ENCODE measurements at regions not wholly inside any gene's neighbourhood (a gene's known extent, or its start where the extent isn't known, plus 50 kb on each side); places are given as distances from the start of the nearest gene placed in this dataset.

DNA sequence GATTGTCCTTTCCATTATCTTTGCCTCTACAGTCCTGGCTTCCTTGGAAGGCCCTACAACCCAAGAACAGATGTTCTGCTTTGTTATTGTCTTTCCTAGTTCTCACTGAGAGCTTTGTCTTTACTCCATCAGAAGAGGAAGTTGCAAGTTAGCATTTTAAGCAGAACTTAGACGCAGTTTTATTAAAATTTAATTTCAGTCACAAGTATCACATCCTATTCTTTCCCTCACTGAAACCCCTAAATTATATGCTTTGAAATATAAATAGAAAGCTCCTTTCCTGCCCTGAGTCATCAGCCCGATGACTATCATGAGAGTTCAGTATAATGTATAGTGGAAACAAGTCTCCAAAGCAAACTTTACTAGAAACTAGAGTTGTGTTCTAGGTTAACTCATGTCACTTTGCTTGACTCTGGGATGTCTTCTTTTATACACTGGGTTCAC is 291.2 kb upstream of the RBMS3 start:
- no peak for DNase-seq (ENCODE audit: low read depth, low spot score)
- no peak overlapping the region for H3K27ac ChIP-seq (ENCODE audit: low read depth, low read length)
- ATAC-seq = no peak
- H4K20me1 ChIP-seq (ENCODE audit: insufficient read depth) = no peaks in the 10 kb centered on the region
- H3K9ac ChIP-seq (ENCODE audit: low read length) = no peak overlapping the region
- H3K4me1 ChIP-seq (ENCODE audit: control insufficient read depth in 1 of 2, insufficient read depth in 2 of 2, low read length in 2 of 2) = no peaks in the 10 kb centered on the region
- TF ChIP-seq SRF (IDR thresholded peaks at IDR 0.05; ENCODE audit: low read depth) (no peak), EZH2phosphoT487 (IDR thresholded peaks at IDR 0.05; ENCODE audit: borderline replicate concordance) (no peak), ZNF274 (IDR thresholded peaks at IDR 0.05; ENCODE audit: low read depth, low read length) (no peak), JUND (IDR thresholded peaks at IDR 0.05) (no peak), SP1 (IDR thresholded peaks at IDR 0.05; ENCODE audit: low read depth) (no peak), EZH2 (IDR thresholded peaks at IDR 0.05) (no peak), POLR2AphosphoS5 (IDR thresholded peaks at IDR 0.05; ENCODE audit: low read depth, low read length) (no peak), TCF7L2 (IDR thresholded peaks at IDR 0.05; ENCODE audit: borderline replicate concordance, extremely low read depth, insufficient read depth, insufficient read length) (no peak), RAD21 (IDR thresholded peaks at IDR 0.05; ENCODE audit: low read depth) (no peak), ZFX (IDR thresholded peaks at IDR 0.05) (no peak), EGR1 (IDR thresholded peaks at IDR 0.05; ENCODE audit: low read depth) (no peak), CEBPB (IDR thresholded peaks at IDR 0.05; ENCODE audit: low read depth) (no peak), CBX3 (IDR thresholded peaks at IDR 0.05; ENCODE audit: low read depth) (no peak), POLR2A (IDR thresholded peaks at IDR 0.05; ENCODE audit: borderline replicate concordance, extremely low read depth, insufficient read depth, insufficient read length) (no peak)
- TF ChIP-seq, protein P1, sequence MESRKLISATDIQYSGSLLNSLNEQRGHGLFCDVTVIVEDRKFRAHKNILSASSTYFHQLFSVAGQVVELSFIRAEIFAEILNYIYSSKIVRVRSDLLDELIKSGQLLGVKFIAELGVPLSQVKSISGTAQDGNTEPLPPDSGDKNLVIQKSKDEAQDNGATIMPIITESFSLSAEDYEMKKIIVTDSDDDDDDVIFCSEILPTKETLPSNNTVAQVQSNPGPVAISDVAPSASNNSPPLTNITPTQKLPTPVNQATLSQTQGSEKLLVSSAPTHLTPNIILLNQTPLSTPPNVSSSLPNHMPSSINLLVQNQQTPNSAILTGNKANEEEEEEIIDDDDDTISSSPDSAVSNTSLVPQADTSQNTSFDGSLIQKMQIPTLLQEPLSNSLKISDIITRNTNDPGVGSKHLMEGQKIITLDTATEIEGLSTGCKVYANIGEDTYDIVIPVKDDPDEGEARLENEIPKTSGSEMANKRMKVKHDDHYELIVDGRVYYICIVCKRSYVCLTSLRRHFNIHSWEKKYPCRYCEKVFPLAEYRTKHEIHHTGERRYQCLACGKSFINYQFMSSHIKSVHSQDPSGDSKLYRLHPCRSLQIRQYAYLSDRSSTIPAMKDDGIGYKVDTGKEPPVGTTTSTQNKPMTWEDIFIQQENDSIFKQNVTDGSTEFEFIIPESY (IDR thresholded peaks at IDR 0.05; ENCODE audit: extremely low read depth, insufficient replicate concordance, low read length) = no peak
- TF ChIP-seq, protein P2, sequence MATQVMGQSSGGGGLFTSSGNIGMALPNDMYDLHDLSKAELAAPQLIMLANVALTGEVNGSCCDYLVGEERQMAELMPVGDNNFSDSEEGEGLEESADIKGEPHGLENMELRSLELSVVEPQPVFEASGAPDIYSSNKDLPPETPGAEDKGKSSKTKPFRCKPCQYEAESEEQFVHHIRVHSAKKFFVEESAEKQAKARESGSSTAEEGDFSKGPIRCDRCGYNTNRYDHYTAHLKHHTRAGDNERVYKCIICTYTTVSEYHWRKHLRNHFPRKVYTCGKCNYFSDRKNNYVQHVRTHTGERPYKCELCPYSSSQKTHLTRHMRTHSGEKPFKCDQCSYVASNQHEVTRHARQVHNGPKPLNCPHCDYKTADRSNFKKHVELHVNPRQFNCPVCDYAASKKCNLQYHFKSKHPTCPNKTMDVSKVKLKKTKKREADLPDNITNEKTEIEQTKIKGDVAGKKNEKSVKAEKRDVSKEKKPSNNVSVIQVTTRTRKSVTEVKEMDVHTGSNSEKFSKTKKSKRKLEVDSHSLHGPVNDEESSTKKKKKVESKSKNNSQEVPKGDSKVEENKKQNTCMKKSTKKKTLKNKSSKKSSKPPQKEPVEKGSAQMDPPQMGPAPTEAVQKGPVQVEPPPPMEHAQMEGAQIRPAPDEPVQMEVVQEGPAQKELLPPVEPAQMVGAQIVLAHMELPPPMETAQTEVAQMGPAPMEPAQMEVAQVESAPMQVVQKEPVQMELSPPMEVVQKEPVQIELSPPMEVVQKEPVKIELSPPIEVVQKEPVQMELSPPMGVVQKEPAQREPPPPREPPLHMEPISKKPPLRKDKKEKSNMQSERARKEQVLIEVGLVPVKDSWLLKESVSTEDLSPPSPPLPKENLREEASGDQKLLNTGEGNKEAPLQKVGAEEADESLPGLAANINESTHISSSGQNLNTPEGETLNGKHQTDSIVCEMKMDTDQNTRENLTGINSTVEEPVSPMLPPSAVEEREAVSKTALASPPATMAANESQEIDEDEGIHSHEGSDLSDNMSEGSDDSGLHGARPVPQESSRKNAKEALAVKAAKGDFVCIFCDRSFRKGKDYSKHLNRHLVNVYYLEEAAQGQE (IDR thresholded peaks at IDR 0.05; ENCODE audit: low read depth) = no peak
- TF ChIP-seq, protein P3, sequence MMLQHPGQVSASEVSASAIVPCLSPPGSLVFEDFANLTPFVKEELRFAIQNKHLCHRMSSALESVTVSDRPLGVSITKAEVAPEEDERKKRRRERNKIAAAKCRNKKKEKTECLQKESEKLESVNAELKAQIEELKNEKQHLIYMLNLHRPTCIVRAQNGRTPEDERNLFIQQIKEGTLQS (IDR thresholded peaks at IDR 0.05) = no peak
- TF ChIP-seq, protein P4, sequence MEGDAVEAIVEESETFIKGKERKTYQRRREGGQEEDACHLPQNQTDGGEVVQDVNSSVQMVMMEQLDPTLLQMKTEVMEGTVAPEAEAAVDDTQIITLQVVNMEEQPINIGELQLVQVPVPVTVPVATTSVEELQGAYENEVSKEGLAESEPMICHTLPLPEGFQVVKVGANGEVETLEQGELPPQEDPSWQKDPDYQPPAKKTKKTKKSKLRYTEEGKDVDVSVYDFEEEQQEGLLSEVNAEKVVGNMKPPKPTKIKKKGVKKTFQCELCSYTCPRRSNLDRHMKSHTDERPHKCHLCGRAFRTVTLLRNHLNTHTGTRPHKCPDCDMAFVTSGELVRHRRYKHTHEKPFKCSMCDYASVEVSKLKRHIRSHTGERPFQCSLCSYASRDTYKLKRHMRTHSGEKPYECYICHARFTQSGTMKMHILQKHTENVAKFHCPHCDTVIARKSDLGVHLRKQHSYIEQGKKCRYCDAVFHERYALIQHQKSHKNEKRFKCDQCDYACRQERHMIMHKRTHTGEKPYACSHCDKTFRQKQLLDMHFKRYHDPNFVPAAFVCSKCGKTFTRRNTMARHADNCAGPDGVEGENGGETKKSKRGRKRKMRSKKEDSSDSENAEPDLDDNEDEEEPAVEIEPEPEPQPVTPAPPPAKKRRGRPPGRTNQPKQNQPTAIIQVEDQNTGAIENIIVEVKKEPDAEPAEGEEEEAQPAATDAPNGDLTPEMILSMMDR (IDR thresholded peaks at IDR 0.05 in 2 of 3, conservative IDR thresholded peaks at IDR 0.05 in 1 of 3; ENCODE audit: borderline replicate concordance in 1 of 3, insufficient read depth in 1 of 3, low read depth in 2 of 3, low read length in 2 of 3) = no peak
- TF ChIP-seq, protein P5, sequence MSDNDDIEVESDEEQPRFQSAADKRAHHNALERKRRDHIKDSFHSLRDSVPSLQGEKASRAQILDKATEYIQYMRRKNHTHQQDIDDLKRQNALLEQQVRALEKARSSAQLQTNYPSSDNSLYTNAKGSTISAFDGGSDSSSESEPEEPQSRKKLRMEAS (IDR thresholded peaks at IDR 0.05) = no peak
- no peaks in the 10 kb centered on the region for H3K9me3 ChIP-seq (ENCODE audit: control insufficient read depth in 1 of 2, insufficient read depth in 1 of 2, low read depth in 1 of 2, low read length in 2 of 2)
- intact Hi-C loops (cut with micrococcal nuclease) = no loop called here
- BruUV-seq (replicated peaks) = no TSS peak
- H3K4me3 ChIP-seq (replicated peaks in 1 of 2; ENCODE audit: low read depth in 1 of 2, low read length in 2 of 2) = no peak overlapping the region
- no peaks in the 10 kb centered on the region for H3K27me3 ChIP-seq (ENCODE audit: insufficient read depth, low read length)
- H3K9me2 ChIP-seq (ENCODE audit: insufficient read depth) = 0 out of 2 replicates have a peak, but pooled peaks cover under 1% of the 10 kb centered on the region
- no peak overlapping the region for H3K4me2 ChIP-seq (ENCODE audit: low read length)
- CTCF ChIA-PET = no interaction called here
- no peaks in the 10 kb centered on the region for H3K79me2 ChIP-seq (ENCODE audit: insufficient read depth, low read length)
- POLR2A ChIA-PET = no interaction called here
- RAD21 ChIA-PET (ENCODE audit: low non-redundant PET in 1 of 2, low total read pairs in 2 of 2, uncharacterized antibody in 2 of 2, unreplicated experiment in 2 of 2) = no interaction called here
- no peak overlapping the region for H2AFZ ChIP-seq (ENCODE audit: low read depth, low read length, poor library complexity, severe bottlenecking)
- no peaks in the 10 kb centered on the region for H3K36me3 ChIP-seq (ENCODE audit: control insufficient read depth in 1 of 2, insufficient read depth in 2 of 2, low read length in 2 of 2)

Measured in HCT116 (cell line).